GM23338 (cell line): ENCODE measurements at regions not wholly inside any gene's neighbourhood (a gene's known extent, or its start where the extent isn't known, plus 50 kb on each side); places are given as distances from the start of the nearest gene placed in this dataset.

Experiments
- ATAC-seq: fragments of 200-7000 bp; cut with Tn5 transposase; 3 replicates; pipeline ENCODE4 v1.9.1; 2020
- DNase-seq: peaks from one replicate; pipeline ENCODE4 v3.0.0-alpha.2; 2015; ENCODE audit warnings: low spot score
- H2AFZ ChIP-seq: fragments of 200-600 bp; sonication (generic); 2 replicates; pipeline ENCODE4 v1.8.0; 2016; ENCODE audit warnings: antibody characterized with exemption, mild to moderate bottlenecking, moderate library complexity
- H3F3A ChIP-seq: fragments of 200-600 bp; sonication (generic); replicated peaks from 2 replicates; pipeline ENCODE4 v1.8.0; 2017; ENCODE audit warnings: antibody characterized with exemption, mixed run types, low read depth
- H3K27ac ChIP-seq: fragments of 200-600 bp; sonication (generic); 2 replicates; pipeline ENCODE4 v1.6.1; 2016; ENCODE audit warnings: low read depth
- H3K27me3 ChIP-seq: fragments of 200-600 bp; sonication (generic); 2 replicates; pipeline ENCODE4 v1.8.0; 2016; ENCODE audit warnings: mild to moderate bottlenecking, mixed run types, moderate library complexity; ENCODE audit not compliant: insufficient read depth
- H3K36me3 ChIP-seq: fragments of 200-600 bp; sonication (generic); 2 replicates; pipeline ENCODE4 v1.8.0; 2016; ENCODE audit warnings: mild to moderate bottlenecking; ENCODE audit not compliant: insufficient read depth
- H3K4me1 ChIP-seq: fragments of 200-600 bp; sonication (generic); 2 replicates; pipeline ENCODE4 v1.8.0; 2016; ENCODE audit warnings: mild to moderate bottlenecking, moderate library complexity; ENCODE audit not compliant: insufficient read depth
- H3K4me2 ChIP-seq: fragments of 200-600 bp; sonication (generic); 2 replicates; pipeline ENCODE4 v1.7.1; 2017; ENCODE audit warnings: mixed run types
- H3K4me3 ChIP-seq: fragments of 200-600 bp; sonication (generic); 2 replicates; pipeline ENCODE4 v1.6.1; 2016; ENCODE audit warnings: mixed run types
- H3K79me2 ChIP-seq: fragments of 200-600 bp; sonication (generic); replicated peaks from 2 replicates; pipeline ENCODE4 v1.8.0; 2017; ENCODE audit warnings: mild to moderate bottlenecking; ENCODE audit not compliant: insufficient read depth
- H3K9me2 ChIP-seq: fragments of 200-600 bp; sonication (generic); 2 replicates; pipeline ENCODE4 v1.8.0; 2017; ENCODE audit not compliant: insufficient read depth
- H4K20me1 ChIP-seq: fragments of 200-600 bp; sonication (generic); replicated peaks from 2 replicates; pipeline ENCODE4 v1.8.0; 2017; ENCODE audit warnings: mild to moderate bottlenecking; ENCODE audit not compliant: insufficient read depth
- H3K27ac Mint-ChIP-seq: 2 replicates; pipeline ENCODE4 v1.8.0; 2020; ENCODE audit warnings: inconsistent platforms, mild to moderate bottlenecking, moderate library complexity, mixed read lengths
- H3K27me3 Mint-ChIP-seq: 3 replicates; pipeline ENCODE4 v1.8.0; 2022; ENCODE audit warnings: low read depth, mild to moderate bottlenecking, moderate library complexity, mixed read lengths, inconsistent platforms; ENCODE audit not compliant: insufficient read depth, poor library complexity
- H3K36me3 Mint-ChIP-seq: 3 replicates; pipeline ENCODE4 v1.8.0; 2021; ENCODE audit warnings: low read depth, mild to moderate bottlenecking, inconsistent platforms, moderate library complexity, mixed read lengths
- H3K4me1 Mint-ChIP-seq: 3 replicates; pipeline ENCODE4 v1.8.0; 2020; ENCODE audit warnings: mild to moderate bottlenecking, inconsistent platforms, mixed read lengths
- H3K4me3 Mint-ChIP-seq: 3 replicates; pipeline ENCODE4 v1.8.0; 2021; ENCODE audit warnings: moderate library complexity, mild to moderate bottlenecking, inconsistent platforms, mixed read lengths
- H3K9me3 Mint-ChIP-seq: 3 replicates; pipeline ENCODE4 v1.8.0; 2020; ENCODE audit warnings: moderate library complexity, mild to moderate bottlenecking, inconsistent platforms, mixed read lengths
- CTCF ChIP-seq, 2 experiments: fragments of 200-600 bp in 1 of 2; sonication (generic) in 1 of 2; conservative IDR thresholded peaks; 2 replicates each; pipeline versions ENCODE4 v1.5.1 to v1.6.1; 2016 to 2017; ENCODE audit warnings: antibody characterized with exemption in 2 of 2, low read depth in 2 of 2, mild to moderate bottlenecking in 2 of 2, moderate library complexity in 1 of 2
- ETS1 ChIP-seq: IDR thresholded peaks from 2 replicates; pipeline ENCODE4 v1.6.1; 2016; ENCODE audit warnings: antibody characterized with exemption
- EZH2 ChIP-seq: fragments of 200-600 bp; sonication (generic); IDR thresholded peaks from one replicate; pipeline ENCODE4 v1.8.0; 2017; ENCODE audit warnings: antibody characterized with exemption, mild to moderate bottlenecking, low read depth; ENCODE audit not compliant: unreplicated experiment
- EZH2phosphoT487 ChIP-seq: fragments of 200-600 bp; sonication (generic); IDR thresholded peaks from one replicate; pipeline ENCODE4 v1.8.1; 2018; ENCODE audit warnings: antibody characterized with exemption; ENCODE audit not compliant: unreplicated experiment
- JUNB ChIP-seq: IDR thresholded peaks from one replicate; pipeline ENCODE4 v1.6.1; 2016; ENCODE audit warnings: antibody characterized with exemption; ENCODE audit not compliant: unreplicated experiment
- NANOG ChIP-seq: IDR thresholded peaks from 2 replicates; pipeline ENCODE4 v1.6.1; 2016; ENCODE audit warnings: antibody characterized with exemption, borderline replicate concordance
- POLR2AphosphoS5 ChIP-seq: IDR thresholded peaks from 2 replicates; pipeline ENCODE4 v1.6.1; 2016; ENCODE audit warnings: antibody characterized with exemption, low read depth
- REST ChIP-seq: IDR thresholded peaks from one replicate; pipeline ENCODE4 v1.6.1; 2018; ENCODE audit warnings: antibody characterized with exemption; ENCODE audit not compliant: unreplicated experiment
- STAT1 ChIP-seq: IDR thresholded peaks from one replicate; pipeline ENCODE4 v1.6.1; 2016; ENCODE audit warnings: antibody characterized with exemption; ENCODE audit not compliant: unreplicated experiment
- ZNF114 ChIP-seq: fragments of 250-450 bp; sonication (Bioruptor Pico); IDR thresholded peaks from 2 replicates; pipeline ENCODE4 v1.5.0; 2020; ENCODE audit warnings: mild to moderate bottlenecking, moderate library complexity

GRCh38 chr17:55903028-55903690, 152.3 kb downstream of the PCTP start:
- H3K9me2 ChIP-seq = peaks cover 3% of the 10 kb centered on the region; the same call in 1 of the 2 replicates
- H3K4me2 ChIP-seq = no peak overlapping the region
- H4K20me1 ChIP-seq = no peaks in the 10 kb centered on the region
- no peak for ATAC-seq
- Mint-ChIP-seq H3K36me3 (no peaks in the 10 kb centered on the region), H3K27me3 (no peaks in the 10 kb centered on the region), H3K27ac (no peak overlapping the region), H3K4me1 (no peaks in the 10 kb centered on the region), H3K4me3 (no peak overlapping the region), H3K9me3 (no peaks in the 10 kb centered on the region)
- H3K4me3 ChIP-seq = no peak overlapping the region
- H3K79me2 ChIP-seq = no peaks in the 10 kb centered on the region
- no peak overlapping the region for H3K27ac ChIP-seq
- H3F3A ChIP-seq = no peaks in the 10 kb centered on the region
- H3K27me3 ChIP-seq = no peaks in the 10 kb centered on the region
- no peak for DNase-seq
- no peak for TF ChIP-seq EZH2phosphoT487
- no peak for TF ChIP-seq CTCF (conservative IDR thresholded peaks at IDR 0.05; ENCODE audit: low read depth in 2 of 2)
- TF ChIP-seq POLR2AphosphoS5 = no peak
- no peak for TF ChIP-seq REST
- TF ChIP-seq ZNF114 (CRISPR knock-in tag) = no peak
- no peaks in the 10 kb centered on the region for H3K4me1 ChIP-seq
- H2AFZ ChIP-seq = no peak overlapping the region
- no peaks in the 10 kb centered on the region for H3K36me3 ChIP-seq

DNA sequence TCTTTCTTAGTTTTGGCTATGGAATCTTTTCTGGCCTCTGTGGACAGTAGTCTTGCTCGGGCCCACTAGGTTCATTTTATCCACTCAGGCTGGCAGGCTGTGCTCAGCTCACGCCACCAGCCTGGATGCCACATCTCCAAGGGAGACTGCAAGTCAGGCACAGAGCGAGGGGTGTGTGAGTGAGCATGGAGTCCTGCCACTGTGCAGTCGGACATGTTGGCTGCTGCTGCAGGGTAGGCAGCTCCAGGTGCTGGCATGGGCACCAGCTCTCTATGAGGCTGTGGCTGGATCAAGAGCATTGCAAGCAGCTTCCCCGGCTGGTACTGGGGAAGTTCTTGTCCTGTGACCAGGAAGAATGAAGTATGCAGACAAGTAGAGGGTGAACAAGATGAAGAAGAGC, 158.9 kb downstream of the PCTP start:
- Histone ChIP-seq H3K79me2 (no peaks in the 10 kb centered on the region), H3K4me1 (no peaks in the 10 kb centered on the region), H3K27me3 (no peaks in the 10 kb centered on the region), H2AFZ (no peak overlapping the region), H3K4me2 (no peak overlapping the region), H3K9me2 (no peaks in the 10 kb centered on the region), H3K27ac (no peak overlapping the region), H3F3A (no peaks in the 10 kb centered on the region), H3K4me3 (no peak overlapping the region), H4K20me1 (no peaks in the 10 kb centered on the region), H3K36me3 (no peaks in the 10 kb centered on the region)
- ATAC-seq = no peak
- no peak overlapping the region for H3K27ac Mint-ChIP-seq
- no peaks in the 10 kb centered on the region for H3K4me1 Mint-ChIP-seq
- no peak for DNase-seq
- H3K27me3 Mint-ChIP-seq = peaks cover 4% of the 10 kb centered on the region
- no peak overlapping the region for H3K4me3 Mint-ChIP-seq
- H3K36me3 Mint-ChIP-seq = peaks cover 6% of the 10 kb centered on the region; the same call in 1 of the 3 replicates
- peaks cover 9% of the 10 kb centered on the region for H3K9me3 Mint-ChIP-seq
- TF ChIP-seq JUNB (no peak), ZNF114 (CRISPR knock-in tag) (no peak), ETS1 (no peak), POLR2AphosphoS5 (no peak), STAT1 (no peak), REST (no peak), EZH2 (no peak), NANOG (no peak), CTCF (conservative IDR thresholded peaks at IDR 0.05; ENCODE audit: low read depth in 2 of 2) (no peak)
